ENCODE measurements at regions not wholly inside any gene's neighbourhood (a gene's known extent, or its start where the extent isn't known, plus 50 kb on each side); places are given as distances from the start of the nearest gene placed in this dataset.

- Histone ChIP-seq H3K4me1 (ENCODE audit: control insufficient read depth in 4 of 4, insufficient read depth in 4 of 4, low read length in 3 of 4) (no peaks in the 10 kb centered on the region), H3K9ac (ENCODE audit: low read depth in 1 of 2, low read length in 2 of 2) (no peak overlapping the region), H3K9me3 (ENCODE audit: control insufficient read depth in 4 of 4, low read length in 3 of 4) (no peaks in the 10 kb centered on the region), H3K27ac (ENCODE audit: low read depth in 1 of 2, low read length in 2 of 2) (no peak overlapping the region), H3K27me3 (ENCODE audit: control insufficient read depth in 4 of 4, insufficient read depth in 4 of 4, low read length in 3 of 4) (no peaks in the 10 kb centered on the region), H3K36me3 (ENCODE audit: control insufficient read depth in 4 of 4, insufficient read depth in 3 of 4, low read depth in 1 of 4, low read length in 3 of 4) (no peaks in the 10 kb centered on the region), H3K4me3 (ENCODE audit: low read depth in 1 of 3, low read length in 3 of 3) (no peak overlapping the region)
- TF ChIP-seq NR2F2 (IDR thresholded peaks at IDR 0.05) (no peak), JUND (IDR thresholded peaks at IDR 0.05) (no peak), HNF4G (IDR thresholded peaks at IDR 0.05) (no peak), FOXA1 (IDR thresholded peaks at IDR 0.05) (no peak), ZBTB33 (IDR thresholded peaks at IDR 0.05) (no peak), RAD21 (IDR thresholded peaks at IDR 0.05) (no peak), GABPA (IDR thresholded peaks at IDR 0.05 in 1 of 2, conservative IDR thresholded peaks at IDR 0.05 in 1 of 2) (no peak)
- 65% methylated on average over 3 of the region's 3 CpGs for WGBS
- DNase-seq (ENCODE audit: low spot score), result no peak
These were observed 530.6 kb downstream of the ANKRD7 start for GRCh38 chr7:118755067-118755625.

- Histone ChIP-seq H3K36me3 (ENCODE audit: control insufficient read depth in 4 of 4, insufficient read depth in 3 of 4, low read depth in 1 of 4, low read length in 3 of 4) (no peaks in the 10 kb centered on the region), H3K4me3 (ENCODE audit: low read depth in 1 of 3, low read length in 3 of 3) (no peak overlapping the region), H3K4me1 (ENCODE audit: control insufficient read depth in 4 of 4, insufficient read depth in 4 of 4, low read length in 3 of 4) (no peaks in the 10 kb centered on the region), H3K27ac (ENCODE audit: low read depth in 1 of 2, low read length in 2 of 2) (no peak overlapping the region), H3K27me3 (ENCODE audit: control insufficient read depth in 4 of 4, insufficient read depth in 4 of 4, low read length in 3 of 4) (peaks cover 0 to 2% (median 0%) of the 10 kb centered on the region in 4 donors), H3K9ac (ENCODE audit: low read depth in 1 of 2, low read length in 2 of 2) (no peak overlapping the region), H3K9me3 (ENCODE audit: control insufficient read depth in 4 of 4, low read length in 3 of 4) (no peaks in the 10 kb centered on the region)
- no peak for DNase-seq (ENCODE audit: low spot score)
- WGBS, result 83% methylated on average over 3 of the region's 3 CpGs
- TF ChIP-seq, protein P1, sequence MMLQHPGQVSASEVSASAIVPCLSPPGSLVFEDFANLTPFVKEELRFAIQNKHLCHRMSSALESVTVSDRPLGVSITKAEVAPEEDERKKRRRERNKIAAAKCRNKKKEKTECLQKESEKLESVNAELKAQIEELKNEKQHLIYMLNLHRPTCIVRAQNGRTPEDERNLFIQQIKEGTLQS (IDR thresholded peaks at IDR 0.05), result no peak
- TF ChIP-seq, protein P2, sequence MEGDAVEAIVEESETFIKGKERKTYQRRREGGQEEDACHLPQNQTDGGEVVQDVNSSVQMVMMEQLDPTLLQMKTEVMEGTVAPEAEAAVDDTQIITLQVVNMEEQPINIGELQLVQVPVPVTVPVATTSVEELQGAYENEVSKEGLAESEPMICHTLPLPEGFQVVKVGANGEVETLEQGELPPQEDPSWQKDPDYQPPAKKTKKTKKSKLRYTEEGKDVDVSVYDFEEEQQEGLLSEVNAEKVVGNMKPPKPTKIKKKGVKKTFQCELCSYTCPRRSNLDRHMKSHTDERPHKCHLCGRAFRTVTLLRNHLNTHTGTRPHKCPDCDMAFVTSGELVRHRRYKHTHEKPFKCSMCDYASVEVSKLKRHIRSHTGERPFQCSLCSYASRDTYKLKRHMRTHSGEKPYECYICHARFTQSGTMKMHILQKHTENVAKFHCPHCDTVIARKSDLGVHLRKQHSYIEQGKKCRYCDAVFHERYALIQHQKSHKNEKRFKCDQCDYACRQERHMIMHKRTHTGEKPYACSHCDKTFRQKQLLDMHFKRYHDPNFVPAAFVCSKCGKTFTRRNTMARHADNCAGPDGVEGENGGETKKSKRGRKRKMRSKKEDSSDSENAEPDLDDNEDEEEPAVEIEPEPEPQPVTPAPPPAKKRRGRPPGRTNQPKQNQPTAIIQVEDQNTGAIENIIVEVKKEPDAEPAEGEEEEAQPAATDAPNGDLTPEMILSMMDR (IDR thresholded peaks at IDR 0.05; ENCODE audit: low read depth, low read length, missing input control), result no peak
- TF ChIP-seq FOXA2 (IDR thresholded peaks at IDR 0.05), result no peak
- TF ChIP-seq, protein P3, sequence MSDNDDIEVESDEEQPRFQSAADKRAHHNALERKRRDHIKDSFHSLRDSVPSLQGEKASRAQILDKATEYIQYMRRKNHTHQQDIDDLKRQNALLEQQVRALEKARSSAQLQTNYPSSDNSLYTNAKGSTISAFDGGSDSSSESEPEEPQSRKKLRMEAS (IDR thresholded peaks at IDR 0.05), result no peak
- no peak for TF ChIP-seq NR2F2 (IDR thresholded peaks at IDR 0.05)
- no peak for TF ChIP-seq YY1 (IDR thresholded peaks at IDR 0.05)
- no peak for TF ChIP-seq GABPA (IDR thresholded peaks at IDR 0.05 in 1 of 2, conservative IDR thresholded peaks at IDR 0.05 in 1 of 2)
- no peak for TF ChIP-seq HNF4A (conservative IDR thresholded peaks at IDR 0.05)
- no peak for TF ChIP-seq SP1 (IDR thresholded peaks at IDR 0.05)
- TF ChIP-seq JUND (IDR thresholded peaks at IDR 0.05), result no peak
- TF ChIP-seq EGR1 (IDR thresholded peaks at IDR 0.05; ENCODE audit: low read depth in 2 of 2), result no peak
- TF ChIP-seq, protein P4, sequence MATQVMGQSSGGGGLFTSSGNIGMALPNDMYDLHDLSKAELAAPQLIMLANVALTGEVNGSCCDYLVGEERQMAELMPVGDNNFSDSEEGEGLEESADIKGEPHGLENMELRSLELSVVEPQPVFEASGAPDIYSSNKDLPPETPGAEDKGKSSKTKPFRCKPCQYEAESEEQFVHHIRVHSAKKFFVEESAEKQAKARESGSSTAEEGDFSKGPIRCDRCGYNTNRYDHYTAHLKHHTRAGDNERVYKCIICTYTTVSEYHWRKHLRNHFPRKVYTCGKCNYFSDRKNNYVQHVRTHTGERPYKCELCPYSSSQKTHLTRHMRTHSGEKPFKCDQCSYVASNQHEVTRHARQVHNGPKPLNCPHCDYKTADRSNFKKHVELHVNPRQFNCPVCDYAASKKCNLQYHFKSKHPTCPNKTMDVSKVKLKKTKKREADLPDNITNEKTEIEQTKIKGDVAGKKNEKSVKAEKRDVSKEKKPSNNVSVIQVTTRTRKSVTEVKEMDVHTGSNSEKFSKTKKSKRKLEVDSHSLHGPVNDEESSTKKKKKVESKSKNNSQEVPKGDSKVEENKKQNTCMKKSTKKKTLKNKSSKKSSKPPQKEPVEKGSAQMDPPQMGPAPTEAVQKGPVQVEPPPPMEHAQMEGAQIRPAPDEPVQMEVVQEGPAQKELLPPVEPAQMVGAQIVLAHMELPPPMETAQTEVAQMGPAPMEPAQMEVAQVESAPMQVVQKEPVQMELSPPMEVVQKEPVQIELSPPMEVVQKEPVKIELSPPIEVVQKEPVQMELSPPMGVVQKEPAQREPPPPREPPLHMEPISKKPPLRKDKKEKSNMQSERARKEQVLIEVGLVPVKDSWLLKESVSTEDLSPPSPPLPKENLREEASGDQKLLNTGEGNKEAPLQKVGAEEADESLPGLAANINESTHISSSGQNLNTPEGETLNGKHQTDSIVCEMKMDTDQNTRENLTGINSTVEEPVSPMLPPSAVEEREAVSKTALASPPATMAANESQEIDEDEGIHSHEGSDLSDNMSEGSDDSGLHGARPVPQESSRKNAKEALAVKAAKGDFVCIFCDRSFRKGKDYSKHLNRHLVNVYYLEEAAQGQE (IDR thresholded peaks at IDR 0.05), result no peak
- no peak for TF ChIP-seq FOXA1 (IDR thresholded peaks at IDR 0.05)
- no peak for TF ChIP-seq HNF4G (IDR thresholded peaks at IDR 0.05)
- no peak for TF ChIP-seq TAF1 (conservative IDR thresholded peaks at IDR 0.05)
- no peak for TF ChIP-seq RXRA (IDR thresholded peaks at IDR 0.05)
- no peak for TF ChIP-seq ZBTB33 (IDR thresholded peaks at IDR 0.05)
- TF ChIP-seq RAD21 (IDR thresholded peaks at IDR 0.05), result no peak
These were observed 532.6 kb downstream of the ANKRD7 start for GRCh38 chr7:118757066-118757465.

All from liver (tissue), 8 donors.